ENCODE measurements at regions not wholly inside any gene's neighbourhood (a gene's known extent, or its start where the extent isn't known, plus 50 kb on each side); places are given as distances from the start of the nearest gene placed in this dataset.
"Not testable (repeated sequence)": the region's sequence is repeated elsewhere in the genome, so short reads cannot be mapped to it uniquely, and the experiment has no call there.

- no peak for ATAC-seq
- intact Hi-C loops (cut with micrococcal nuclease), result no loop called here
- DNase-seq, result no peak
Observed at GRCh38 chr7:21330462-21331178, 97.3 kb upstream of the SP4 start.

- ATAC-seq (no peak), DNase-seq (no peak)
- intact Hi-C loops (cut with micrococcal nuclease), result no loop called here
Observed at GRCh38 chr7:21334906-21335305, 93.0 kb upstream of the SP4 start.

- intact Hi-C loops (cut with micrococcal nuclease), result no loop called here
- DNase-seq (no peak), ATAC-seq (no peak)
Observed at GRCh38 chr7:21336743-21337142, 91.1 kb upstream of the SP4 start.

- intact Hi-C loops (cut with micrococcal nuclease), result no loop called here
- DNase-seq, result no peak
- no peak for ATAC-seq
Observed at GRCh38 chr7:21338728-21339164, 89.1 kb upstream of the SP4 start.

- ATAC-seq; DNase-seq; intact Hi-C loops (cut with micrococcal nuclease): not testable (repeated sequence)
Observed at GRCh38 chr7:21344900-21345299, 83.0 kb upstream of the SP4 start.

GRCh38 chr7:21345361-21345760 lies 82.5 kb upstream of the SP4 start:
- intact Hi-C loops (cut with micrococcal nuclease), result no loop called here
- ATAC-seq (no peak), DNase-seq (no peak)

GRCh38 chr7:21346297-21346696 lies 81.6 kb upstream of the SP4 start:
- ATAC-seq, result no peak
- no peak for DNase-seq
- intact Hi-C loops (cut with micrococcal nuclease), result no loop called here

- DNase-seq (no peak), ATAC-seq (no peak)
- intact Hi-C loops (cut with micrococcal nuclease), result no loop called here
Observed at GRCh38 chr7:21352540-21353387, 75.1 kb upstream of the SP4 start.

- ATAC-seq (no peak), DNase-seq (no peak)
- intact Hi-C loops (cut with micrococcal nuclease), result no loop called here
Observed at GRCh38 chr7:21353388-21353780, 74.5 kb upstream of the SP4 start.

- intact Hi-C loops (cut with micrococcal nuclease), result no loop called here
- ATAC-seq (no peak), DNase-seq (no peak)
Observed at GRCh38 chr7:21354284-21354683, 73.6 kb upstream of the SP4 start.

GRCh38 chr7:21355406-21355874 lies 72.4 kb upstream of the SP4 start:
- DNase-seq, result no peak
- no peak for ATAC-seq
- intact Hi-C loops (cut with micrococcal nuclease), result no loop called here

GRCh38 chr7:21356616-21357015 lies 71.3 kb upstream of the SP4 start:
- intact Hi-C loops (cut with micrococcal nuclease), result no loop called here
- DNase-seq, result no peak
- no peak for ATAC-seq

- no peak for ATAC-seq
- DNase-seq, result no peak
- intact Hi-C loops (cut with micrococcal nuclease), result no loop called here
Observed at GRCh38 chr7:21357151-21358097, 70.5 kb upstream of the SP4 start.

GRCh38 chr7:21358648-21359047 lies 69.2 kb upstream of the SP4 start:
- no peak for ATAC-seq
- no peak for DNase-seq
- intact Hi-C loops (cut with micrococcal nuclease), result no loop called here

GRCh38 chr7:21359163-21359562 lies 68.7 kb upstream of the SP4 start:
- no peak for DNase-seq
- ATAC-seq, result no peak
- intact Hi-C loops (cut with micrococcal nuclease), result no loop called here

GRCh38 chr7:21361413-21362125 lies 66.3 kb upstream of the SP4 start:
- ATAC-seq, result no peak
- DNase-seq, result no peak
- intact Hi-C loops (cut with micrococcal nuclease), result no loop called here

- ATAC-seq, result no peak
- intact Hi-C loops (cut with micrococcal nuclease), result no loop called here
- DNase-seq, result no peak
Observed at GRCh38 chr7:21364801-21365271, 63.0 kb upstream of the SP4 start.

GRCh38 chr7:21365866-21366624 lies 61.8 kb upstream of the SP4 start:
- intact Hi-C loops (cut with micrococcal nuclease), result no loop called here
- DNase-seq (no peak), ATAC-seq (no peak)
